Thoracic aorta (tissue), 2 donors: ENCODE measurements at regions not wholly inside any gene's neighbourhood (a gene's known extent, or its start where the extent isn't known, plus 50 kb on each side); places are given as distances from the start of the nearest gene placed in this dataset.

Experiments used
- ATAC-seq: fragments of 150-250 bp; one replicate; pipeline ENCODE4 v1.8.0; 2017; ENCODE audit warnings: low read depth; ENCODE audit not compliant: insufficient number of reproducible peaks, low FRiP score
- DNase-seq: peaks from one replicate; pipeline ENCODE4 v3.0.0-alpha.2; 2020; ENCODE audit warnings: low spot score
- H3K27ac ChIP-seq, 2 donors: fragments of 200-600 bp; sonication (generic); 1 replicate in 1 of 2; 2 replicates in 1 of 2; pipeline ENCODE4 v1.5.1; 2016; ENCODE audit warnings: mild to moderate bottlenecking in 2 of 2, moderate library complexity in 2 of 2
- H3K27me3 ChIP-seq: fragments of 200-600 bp; sonication (generic); replicated peaks from 2 replicates; pipeline ENCODE4 v1.6.0; 2016; ENCODE audit warnings: mild to moderate bottlenecking; ENCODE audit not compliant: insufficient read depth
- H3K36me3 ChIP-seq: fragments of 200-600 bp; sonication (generic); one replicate; pipeline ENCODE4 v1.5.1; 2016
- H3K4me1 ChIP-seq, 2 donors: fragments of 200-600 bp; sonication (generic); 1 replicate in 1 of 2; 2 replicates in 1 of 2; pipeline versions ENCODE4 v1.5.1 to v1.6.0; 2016; ENCODE audit warnings: low read depth in 2 of 2, mild to moderate bottlenecking in 1 of 2; ENCODE audit not compliant: control insufficient read depth in 1 of 2
- H3K4me3 ChIP-seq: fragments of 200-600 bp; sonication (generic); 2 replicates; pipeline ENCODE4 v1.5.1; 2016; ENCODE audit warnings: mild to moderate bottlenecking
- H3K9me3 ChIP-seq: fragments of 200-600 bp; sonication (generic); 2 replicates; pipeline ENCODE4 v1.5.1; 2016
- TF ChIP-seq, protein P1 (sequence below): fragments of 200-600 bp; sonication (generic); IDR thresholded peaks from one replicate; pipeline ENCODE4 v1.5.1; 2019; ENCODE audit warnings: antibody characterized with exemption

DNA sequence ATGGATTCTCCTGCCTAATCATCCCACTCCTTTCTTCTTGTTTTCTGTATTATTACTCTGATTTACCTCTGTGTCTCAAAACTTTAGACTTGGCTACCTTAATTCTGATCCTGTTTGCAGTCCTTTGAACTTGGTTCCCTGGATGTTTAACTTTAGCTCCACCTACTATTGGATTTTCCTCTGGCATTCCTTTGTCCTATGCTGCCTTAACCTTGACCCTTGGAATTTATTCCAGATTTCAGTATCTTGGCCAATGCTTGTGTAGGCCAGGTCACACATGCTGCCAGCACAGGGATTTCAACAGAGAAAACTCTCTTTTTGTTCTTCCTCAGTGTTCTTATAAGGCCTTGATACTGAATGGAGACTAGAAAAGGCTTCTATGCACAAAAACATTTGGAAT, 65.0 kb upstream of the DNAJC19 start:
- TF ChIP-seq, protein P1, sequence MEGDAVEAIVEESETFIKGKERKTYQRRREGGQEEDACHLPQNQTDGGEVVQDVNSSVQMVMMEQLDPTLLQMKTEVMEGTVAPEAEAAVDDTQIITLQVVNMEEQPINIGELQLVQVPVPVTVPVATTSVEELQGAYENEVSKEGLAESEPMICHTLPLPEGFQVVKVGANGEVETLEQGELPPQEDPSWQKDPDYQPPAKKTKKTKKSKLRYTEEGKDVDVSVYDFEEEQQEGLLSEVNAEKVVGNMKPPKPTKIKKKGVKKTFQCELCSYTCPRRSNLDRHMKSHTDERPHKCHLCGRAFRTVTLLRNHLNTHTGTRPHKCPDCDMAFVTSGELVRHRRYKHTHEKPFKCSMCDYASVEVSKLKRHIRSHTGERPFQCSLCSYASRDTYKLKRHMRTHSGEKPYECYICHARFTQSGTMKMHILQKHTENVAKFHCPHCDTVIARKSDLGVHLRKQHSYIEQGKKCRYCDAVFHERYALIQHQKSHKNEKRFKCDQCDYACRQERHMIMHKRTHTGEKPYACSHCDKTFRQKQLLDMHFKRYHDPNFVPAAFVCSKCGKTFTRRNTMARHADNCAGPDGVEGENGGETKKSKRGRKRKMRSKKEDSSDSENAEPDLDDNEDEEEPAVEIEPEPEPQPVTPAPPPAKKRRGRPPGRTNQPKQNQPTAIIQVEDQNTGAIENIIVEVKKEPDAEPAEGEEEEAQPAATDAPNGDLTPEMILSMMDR = no peak
- H3K27me3 ChIP-seq = no peaks in the 10 kb centered on the region

DNA sequence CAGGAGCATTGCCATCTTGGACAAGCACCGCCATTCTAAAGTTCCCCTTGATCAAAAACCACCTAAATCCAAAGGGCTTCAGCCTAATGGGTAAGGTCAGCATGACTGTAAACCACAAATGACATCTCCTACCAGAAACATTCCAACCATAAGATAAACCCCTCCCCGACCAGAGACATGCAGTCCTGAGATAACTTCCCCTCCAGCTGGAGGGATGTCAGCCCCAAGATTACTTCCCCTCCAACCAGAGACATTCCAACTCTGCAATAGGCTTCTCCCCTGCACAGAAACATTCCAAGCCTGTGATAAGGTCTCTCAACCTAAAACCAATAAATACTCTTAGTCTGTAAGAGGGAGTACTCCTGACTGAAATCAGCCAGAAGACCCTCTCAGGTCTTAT, 62.7 kb upstream of the DNAJC19 start:
- H3K4me1 ChIP-seq = no peaks in the 10 kb centered on the region
- TF ChIP-seq, protein P1 = no peak
- no peak overlapping the region for H3K4me3 ChIP-seq
- H3K27ac ChIP-seq = no peak overlapping the region
- ATAC-seq (no peak), DNase-seq (no peak)
- no peaks in the 10 kb centered on the region for H3K9me3 ChIP-seq
- no peaks in the 10 kb centered on the region for H3K36me3 ChIP-seq
- H3K27me3 ChIP-seq = no peaks in the 10 kb centered on the region

More for the DNA sequence above, 65.0 kb upstream of the DNAJC19 start:
- H3K27ac ChIP-seq = no peak overlapping the region
- H3K4me3 ChIP-seq = no peak overlapping the region
- H3K4me1 ChIP-seq = no peaks in the 10 kb centered on the region
- H3K9me3 ChIP-seq = no peaks in the 10 kb centered on the region
- DNase-seq = no peak
- no peaks in the 10 kb centered on the region for H3K36me3 ChIP-seq
- ATAC-seq = no peak

DNA sequence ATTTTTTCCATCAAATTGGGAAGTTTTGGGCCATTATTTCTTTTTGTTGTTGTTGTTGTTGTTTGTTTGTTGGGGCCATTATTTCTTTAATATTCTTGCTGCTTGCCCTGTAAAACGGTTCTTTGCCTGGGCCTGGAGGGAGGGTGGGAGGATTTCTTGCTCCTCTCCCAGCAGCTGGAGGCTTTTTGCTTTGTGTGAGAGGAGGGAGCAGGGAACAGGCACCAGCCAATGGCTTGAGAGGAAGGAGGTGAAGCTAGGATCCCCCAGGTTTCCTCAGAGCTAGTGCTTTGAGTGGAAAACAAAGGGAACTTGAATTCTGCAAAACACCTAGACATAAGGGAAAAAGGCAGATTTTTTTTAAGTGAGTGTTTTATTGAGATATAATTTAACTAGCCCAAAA, 61.2 kb upstream of the DNAJC19 start:
- H3K27ac ChIP-seq = no peak overlapping the region
- no peak for ATAC-seq
- H3K9me3 ChIP-seq = no peaks in the 10 kb centered on the region
- H3K4me3 ChIP-seq = no peak overlapping the region
- TF ChIP-seq, protein P1 = no peak
- no peak for DNase-seq
- no peaks in the 10 kb centered on the region for H3K4me1 ChIP-seq
- H3K27me3 ChIP-seq = no peaks in the 10 kb centered on the region
- no peaks in the 10 kb centered on the region for H3K36me3 ChIP-seq

DNA sequence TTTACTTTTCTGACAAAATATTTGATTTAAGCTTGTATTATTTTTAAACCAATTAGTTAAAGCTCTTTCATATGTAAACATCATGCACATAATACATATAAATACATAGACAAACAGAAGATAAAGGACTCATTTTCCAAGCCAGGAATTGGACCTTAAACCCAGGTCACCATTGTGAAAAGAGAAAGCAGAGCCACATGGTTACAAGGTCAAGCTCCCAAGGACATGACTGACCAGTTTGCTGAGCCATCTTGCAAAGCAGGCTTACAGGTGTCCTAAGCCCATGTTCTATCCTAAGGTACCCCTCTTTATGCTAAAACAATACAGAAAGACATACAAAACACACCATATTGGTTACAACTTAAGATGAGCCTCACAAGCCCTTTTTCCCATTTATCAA, 50.5 kb upstream of the DNAJC19 start:
- H3K27me3 ChIP-seq = no peaks in the 10 kb centered on the region
- H3K9me3 ChIP-seq = peaks cover 5% of the 10 kb centered on the region
- H3K4me3 ChIP-seq = no peak overlapping the region
- ATAC-seq (no peak), DNase-seq (no peak)
- H3K36me3 ChIP-seq = no peaks in the 10 kb centered on the region
- no peak overlapping the region for H3K27ac ChIP-seq
- TF ChIP-seq, protein P1 = no peak
- no peaks in the 10 kb centered on the region for H3K4me1 ChIP-seq
